ENCODE measurements at regions not wholly inside any gene's neighbourhood (a gene's known extent, or its start where the extent isn't known, plus 50 kb on each side); places are given as distances from the start of the nearest gene placed in this dataset.
A peak's percentile ranks its signal among the peaks of the same experiment; 100 is the strongest.
"Not testable (repeated sequence)": the region's sequence is repeated elsewhere in the genome, so short reads cannot be mapped to it uniquely, and the experiment has no call there.

GRCh38 chr17:61539728-61540127, 51.3 kb downstream of the NACA2 start:
- not testable (repeated sequence) for H3K27ac Mint-ChIP-seq; H3K36me3 Mint-ChIP-seq (ENCODE audit: insufficient read depth); H3K4me1 Mint-ChIP-seq (ENCODE audit: low read depth in 2 of 2); H3K4me3 Mint-ChIP-seq; DNase-seq; ATAC-seq (replicated peaks); H3K9me3 Mint-ChIP-seq
- peaks cover 6 to 24% of the 10 kb centered on the region in 2 donors for H3K27me3 Mint-ChIP-seq

- Mint-ChIP-seq H3K4me1 (ENCODE audit: low read depth in 2 of 2) (peaks cover 3 to 8% of the 10 kb centered on the region in 2 donors), H3K4me3 (no peak overlapping the region), H3K27ac (no peak overlapping the region), H3K27me3 (peaks cover 6 to 14% of the 10 kb centered on the region in 2 donors), H3K36me3 (ENCODE audit: insufficient read depth) (no peaks in the 10 kb centered on the region), H3K9me3 (no peaks in the 10 kb centered on the region)
- DNase-seq (no peak), ATAC-seq (replicated peaks) (no peak)
Observed at GRCh38 chr17:61538480-61538879, 52.5 kb downstream of the NACA2 start.

GRCh38 chr17:61537264-61537771, 53.7 kb downstream of the NACA2 start:
- Mint-ChIP-seq H3K9me3 (no peaks in the 10 kb centered on the region), H3K36me3 (ENCODE audit: insufficient read depth) (no peaks in the 10 kb centered on the region), H3K4me3 (no peak overlapping the region), H3K4me1 (ENCODE audit: low read depth in 2 of 2) (peaks cover 3 to 8% of the 10 kb centered on the region in 2 donors), H3K27me3 (peaks cover 6 to 14% of the 10 kb centered on the region in 2 donors), H3K27ac (no peak overlapping the region)
- DNase-seq (no peak), ATAC-seq (replicated peaks) (no peak)

- H3K4me3 Mint-ChIP-seq: peak overlapping the region in 1 of 2 donors; percentile 39
- no peak for ATAC-seq (replicated peaks)
- H3K27me3 Mint-ChIP-seq: peaks cover 6 to 14% of the 10 kb centered on the region in 2 donors
- H3K27ac Mint-ChIP-seq: no peak overlapping the region
- peaks cover 3 to 8% of the 10 kb centered on the region in 2 donors for H3K4me1 Mint-ChIP-seq (ENCODE audit: low read depth in 2 of 2)
- H3K36me3 Mint-ChIP-seq (ENCODE audit: insufficient read depth): no peaks in the 10 kb centered on the region
- H3K9me3 Mint-ChIP-seq: no peaks in the 10 kb centered on the region
- no peak for DNase-seq
Observed at GRCh38 chr17:61536422-61536955, 54.5 kb downstream of the NACA2 start.

Data from effector memory CD8-positive, alpha-beta T cell (primary cell).